ENCODE measurements at regions not wholly inside any gene's neighbourhood (a gene's known extent, or its start where the extent isn't known, plus 50 kb on each side); places are given as distances from the start of the nearest gene placed in this dataset.

GRCh38 chr4:120266602-120267001 lies 200.0 kb upstream of the MAD2L1 start:
- H3K9ac ChIP-seq = no peak overlapping the region
- no peaks in the 10 kb centered on the region for H3K27me3 ChIP-seq (ENCODE audit: insufficient read depth)
- H3F3A ChIP-seq (replicated peaks; ENCODE audit: insufficient read depth) = no peaks in the 10 kb centered on the region
- no peaks in the 10 kb centered on the region for H3K79me2 ChIP-seq (ENCODE audit: insufficient read depth)
- CTCF ChIA-PET = no interaction called here
- H4K20me1 ChIP-seq (ENCODE audit: insufficient read depth) = no peaks in the 10 kb centered on the region
- H3K27ac ChIP-seq (ENCODE audit: low read depth in 2 of 2, low read length in 1 of 2) = no peak overlapping the region
- DNase-seq = no peak
- H3K4me1 ChIP-seq (ENCODE audit: control insufficient read depth in 1 of 2, insufficient read depth in 2 of 2, low read depth in 1 of 2, low read length in 1 of 2) = no peaks in the 10 kb centered on the region
- H3K9me2 ChIP-seq = no peaks in the 10 kb centered on the region
- H3K4me2 ChIP-seq = no peak overlapping the region
- H3K9me3 ChIP-seq = no peaks in the 10 kb centered on the region
- no peak overlapping the region for H2AFZ ChIP-seq (ENCODE audit: low read depth)
- TF ChIP-seq ELF1 (IDR thresholded peaks at IDR 0.05) = no peak
- no peak for TF ChIP-seq CHD2 (IDR thresholded peaks at IDR 0.05; ENCODE audit: low read length, partially characterized antibody)
- TF ChIP-seq JUND (IDR thresholded peaks at IDR 0.05) = no peak
- no peaks in the 10 kb centered on the region for H3K36me3 ChIP-seq (replicated peaks in 1 of 2; ENCODE audit: control insufficient read depth in 1 of 2, insufficient read depth in 2 of 2, low read length in 1 of 2)
- H3K4me3 ChIP-seq (ENCODE audit: low read depth in 2 of 2, low read length in 1 of 2) = no peak overlapping the region
- POLR2A ChIA-PET = no interaction called here
- 6% methylated on average over 5 of the region's 5 CpGs for WGBS (ENCODE audit: low lambda C conversion rate)

GRCh38 chr4:120263618-120264017 lies 197.0 kb upstream of the MAD2L1 start:
- 26% methylated on average over 4 of the region's 4 CpGs for WGBS (ENCODE audit: low lambda C conversion rate)
- Histone ChIP-seq H2AFZ (ENCODE audit: low read depth) (no peak overlapping the region), H3K9me2 (no peaks in the 10 kb centered on the region), H3K4me1 (ENCODE audit: control insufficient read depth in 1 of 2, insufficient read depth in 2 of 2, low read depth in 1 of 2, low read length in 1 of 2) (no peaks in the 10 kb centered on the region), H3F3A (replicated peaks; ENCODE audit: insufficient read depth) (no peaks in the 10 kb centered on the region), H3K27ac (ENCODE audit: low read depth in 2 of 2, low read length in 1 of 2) (no peak overlapping the region), H3K4me2 (no peak overlapping the region), H3K27me3 (ENCODE audit: insufficient read depth) (no peaks in the 10 kb centered on the region), H3K9ac (no peak overlapping the region), H3K9me3 (no peaks in the 10 kb centered on the region), H3K36me3 (replicated peaks in 1 of 2; ENCODE audit: control insufficient read depth in 1 of 2, insufficient read depth in 2 of 2, low read length in 1 of 2) (no peaks in the 10 kb centered on the region), H3K79me2 (ENCODE audit: insufficient read depth) (no peaks in the 10 kb centered on the region), H3K4me3 (ENCODE audit: low read depth in 2 of 2, low read length in 1 of 2) (no peak overlapping the region), H4K20me1 (ENCODE audit: insufficient read depth) (no peaks in the 10 kb centered on the region)
- CTCF ChIA-PET = no interaction called here
- TF ChIP-seq RCOR1 (IDR thresholded peaks at IDR 0.05; ENCODE audit: low read length) (no peak), GATA2 (CRISPR knock-in tag; IDR thresholded peaks at IDR 0.05) (no peak), TAF1 (IDR thresholded peaks at IDR 0.05; ENCODE audit: borderline replicate concordance, low read depth, low read length) (no peak), JUND (IDR thresholded peaks at IDR 0.05) (no peak), SMC3 (IDR thresholded peaks at IDR 0.05; ENCODE audit: low read depth, low read length) (no peak), PBX3 (IDR thresholded peaks at IDR 0.05) (no peak), NFIC (IDR thresholded peaks at IDR 0.05; ENCODE audit: borderline replicate concordance) (no peak), YY1 (IDR thresholded peaks at IDR 0.05; ENCODE audit: low read depth) (no peak), MEF2A (IDR thresholded peaks at IDR 0.05; ENCODE audit: borderline replicate concordance, low read depth) (no peak), FOXJ3 (CRISPR knock-in tag; IDR thresholded peaks at IDR 0.05) (no peak), SIN3A (IDR thresholded peaks at IDR 0.05; ENCODE audit: borderline replicate concordance, low read depth, low read length) (no peak), CHD2 (IDR thresholded peaks at IDR 0.05; ENCODE audit: low read length, partially characterized antibody) (no peak), FOSL2 (IDR thresholded peaks at IDR 0.05; ENCODE audit: borderline replicate concordance, low read depth) (no peak), ELF1 (IDR thresholded peaks at IDR 0.05) (no peak), USF1 (IDR thresholded peaks at IDR 0.05; ENCODE audit: borderline replicate concordance, low read depth) (no peak)
- no peak for DNase-seq
- POLR2A ChIA-PET = no interaction called here
